B cell (primary cell): ENCODE measurements at regions not wholly inside any gene's neighbourhood (a gene's known extent, or its start where the extent isn't known, plus 50 kb on each side); places are given as distances from the start of the nearest gene placed in this dataset.
"Not testable (repeated sequence)": the region's sequence is repeated elsewhere in the genome, so short reads cannot be mapped to it uniquely, and the experiment has no call there.

Experiments used
- CTCF ChIP-seq: fragments of 200-600 bp; IDR thresholded peaks from one replicate; pipeline ENCODE4 v1.8.0; 2022; ENCODE audit warnings: antibody characterized with exemption, mild to moderate bottlenecking
- EZH2 ChIP-seq: IDR thresholded peaks from 2 replicates; pipeline ENCODE4 v1.6.1; 2012; ENCODE audit warnings: borderline replicate concordance, low read depth, mild to moderate bottlenecking, moderate library complexity, low read length; ENCODE audit not compliant: insufficient read depth, poor library complexity, severe bottlenecking

GRCh38 chr1:143504703-143505102 lies 467.1 kb downstream of the FAM72C start:
- not testable (repeated sequence) for TF ChIP-seq CTCF, EZH2
